ENCODE measurements at regions not wholly inside any gene's neighbourhood (a gene's known extent, or its start where the extent isn't known, plus 50 kb on each side); places are given as distances from the start of the nearest gene placed in this dataset.

DNA sequence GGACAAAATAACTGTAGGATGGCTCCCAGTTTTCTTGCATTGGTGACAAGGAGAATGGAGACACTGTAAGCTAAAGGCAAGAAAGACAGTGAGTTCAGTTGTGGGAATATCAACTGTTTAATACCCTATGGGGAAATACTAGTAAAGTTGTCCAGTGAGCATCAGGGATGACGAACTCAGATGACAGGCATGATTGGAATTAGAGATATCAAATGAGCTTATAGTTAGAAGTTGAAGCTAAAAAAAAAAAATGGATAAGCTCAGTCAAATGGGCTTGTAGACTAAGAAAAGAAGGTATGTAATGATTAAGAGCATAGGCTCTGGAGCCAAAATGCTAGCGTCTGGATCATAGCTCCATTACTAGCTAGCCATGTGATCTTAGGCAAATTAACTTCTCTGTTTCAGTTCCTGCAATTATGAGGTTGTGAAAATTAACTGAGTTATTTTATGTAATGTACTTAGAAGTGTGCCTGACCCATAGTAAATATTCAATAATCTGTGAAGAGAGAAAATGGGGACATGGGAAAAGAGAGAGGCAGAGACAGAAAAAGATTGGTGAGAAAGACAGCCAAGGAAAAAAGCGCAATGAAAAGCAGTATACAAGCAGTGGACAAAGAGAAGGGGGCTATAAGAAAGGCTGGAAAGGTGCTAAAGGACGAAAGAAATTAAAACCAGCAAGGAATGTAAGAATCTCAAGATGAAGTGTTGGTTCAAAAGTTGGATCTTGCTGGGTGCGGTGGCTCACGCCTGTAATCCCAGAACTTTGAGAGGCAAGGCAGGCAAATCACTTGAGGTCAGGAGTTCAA, 95.7 kb upstream of the SLC39A10 start:
- TF ChIP-seq ZNF585B (tag by site-specific recombination; IDR thresholded peaks at IDR 0.05): no peak
- TF ChIP-seq, protein P1, sequence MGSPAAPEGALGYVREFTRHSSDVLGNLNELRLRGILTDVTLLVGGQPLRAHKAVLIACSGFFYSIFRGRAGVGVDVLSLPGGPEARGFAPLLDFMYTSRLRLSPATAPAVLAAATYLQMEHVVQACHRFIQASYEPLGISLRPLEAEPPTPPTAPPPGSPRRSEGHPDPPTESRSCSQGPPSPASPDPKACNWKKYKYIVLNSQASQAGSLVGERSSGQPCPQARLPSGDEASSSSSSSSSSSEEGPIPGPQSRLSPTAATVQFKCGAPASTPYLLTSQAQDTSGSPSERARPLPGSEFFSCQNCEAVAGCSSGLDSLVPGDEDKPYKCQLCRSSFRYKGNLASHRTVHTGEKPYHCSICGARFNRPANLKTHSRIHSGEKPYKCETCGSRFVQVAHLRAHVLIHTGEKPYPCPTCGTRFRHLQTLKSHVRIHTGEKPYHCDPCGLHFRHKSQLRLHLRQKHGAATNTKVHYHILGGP (tag by site-specific recombination; IDR thresholded peaks at IDR 0.05): no peak
- TF ChIP-seq ZNF324 (tag by site-specific recombination; IDR thresholded peaks at IDR 0.05): no peak
- TF ChIP-seq MYNN (tag by site-specific recombination; IDR thresholded peaks at IDR 0.05; ENCODE audit: borderline replicate concordance): no peak
- TF ChIP-seq ZBTB48 (tag by site-specific recombination; IDR thresholded peaks at IDR 0.05): no peak
- H3K9me3 ChIP-seq (ENCODE audit: control insufficient read depth, insufficient read depth, low read depth, low read length): no peaks in the 10 kb centered on the region
- H3K36me3 ChIP-seq (ENCODE audit: control insufficient read depth in 2 of 2, insufficient read depth in 1 of 2, low read length in 2 of 2): no peaks in the 10 kb centered on the region
- H3K4me3 ChIP-seq (ENCODE audit: low read depth, low read length): no peak overlapping the region
- no peak overlapping the region for H3K27ac ChIP-seq (ENCODE audit: extremely low read depth, low read depth, low read length)
- ChIA-PET POLR2A (no interaction called here), CTCF (interaction anchor here (0.6 to 0.8 kb wide), 2 partner anchors 36 to 52 kb away, joined by 3 to 9 read pairs; no protein-coding TSS in a partner anchor)
- H3K4me1 ChIP-seq (ENCODE audit: control insufficient read depth, insufficient read depth, low read length): no peaks in the 10 kb centered on the region

DNA sequence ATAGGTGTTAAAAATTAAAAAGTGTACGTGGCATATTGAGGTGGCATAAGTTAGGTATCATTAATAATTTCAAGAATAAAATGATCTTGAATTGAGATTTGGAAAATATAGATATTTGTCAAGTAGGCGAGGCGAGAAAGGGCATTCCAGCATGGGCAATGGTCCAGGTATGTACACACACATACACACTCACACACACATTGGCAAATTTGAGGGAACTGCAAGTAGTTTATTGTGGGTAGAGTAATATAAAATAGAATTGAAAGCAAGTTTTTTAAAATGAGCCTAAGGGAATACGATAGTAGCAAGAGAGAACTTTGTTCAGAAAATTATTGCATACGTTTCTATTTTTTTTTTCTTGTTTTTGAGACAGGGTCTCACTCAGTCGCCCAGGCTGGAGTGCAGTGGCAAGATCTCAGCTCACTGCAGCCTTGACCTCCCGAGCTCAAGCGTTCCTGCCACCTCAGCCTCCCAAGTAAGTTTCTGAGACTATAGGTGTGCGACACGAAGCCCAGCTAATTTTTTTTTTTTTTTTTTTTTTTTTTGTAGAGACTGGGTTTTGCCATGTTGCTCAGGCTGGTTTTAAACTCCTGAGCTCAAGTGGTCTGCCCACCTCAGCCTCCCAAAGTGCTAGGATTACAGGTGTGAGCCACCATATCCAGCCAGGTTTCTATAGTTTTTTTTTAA, 96.7 kb upstream of the SLC39A10 start:
- ChIA-PET POLR2A (no interaction called here), CTCF (interaction anchor here (0.6 kb wide), 2 partner anchors 16 to 53 kb away, joined by 3 read pairs; no protein-coding TSS in a partner anchor)
- H3K4me3 ChIP-seq (ENCODE audit: low read depth, low read length): no peak overlapping the region
- no peaks in the 10 kb centered on the region for H3K9me3 ChIP-seq (ENCODE audit: control insufficient read depth, insufficient read depth, low read depth, low read length)
- H3K4me1 ChIP-seq (ENCODE audit: control insufficient read depth, insufficient read depth, low read length): no peaks in the 10 kb centered on the region
- no peaks in the 10 kb centered on the region for H3K36me3 ChIP-seq (ENCODE audit: control insufficient read depth in 2 of 2, insufficient read depth in 1 of 2, low read length in 2 of 2)
- H3K27ac ChIP-seq (ENCODE audit: extremely low read depth, low read depth, low read length): no peak overlapping the region
- TF ChIP-seq ZBTB8A (tag by site-specific recombination; IDR thresholded peaks at IDR 0.05) (no peak), ZNF19 (tag by site-specific recombination; IDR thresholded peaks at IDR 0.05; ENCODE audit: low read depth) (no peak), ZNF785 (tag by site-specific recombination; IDR thresholded peaks at IDR 0.05) (no peak), ZNF585B (tag by site-specific recombination; IDR thresholded peaks at IDR 0.05) (no peak), GLI4 (tag by site-specific recombination; IDR thresholded peaks at IDR 0.05) (no peak), ZNF311 (tag by site-specific recombination; IDR thresholded peaks at IDR 0.05; ENCODE audit: borderline replicate concordance) (no peak), KLF10 (tag by site-specific recombination; IDR thresholded peaks at IDR 0.05) (no peak), ZNF133 (tag by site-specific recombination; IDR thresholded peaks at IDR 0.05) (no peak), ZBTB1 (tag by site-specific recombination; IDR thresholded peaks at IDR 0.05) (no peak)
- TF ChIP-seq, protein P2, sequence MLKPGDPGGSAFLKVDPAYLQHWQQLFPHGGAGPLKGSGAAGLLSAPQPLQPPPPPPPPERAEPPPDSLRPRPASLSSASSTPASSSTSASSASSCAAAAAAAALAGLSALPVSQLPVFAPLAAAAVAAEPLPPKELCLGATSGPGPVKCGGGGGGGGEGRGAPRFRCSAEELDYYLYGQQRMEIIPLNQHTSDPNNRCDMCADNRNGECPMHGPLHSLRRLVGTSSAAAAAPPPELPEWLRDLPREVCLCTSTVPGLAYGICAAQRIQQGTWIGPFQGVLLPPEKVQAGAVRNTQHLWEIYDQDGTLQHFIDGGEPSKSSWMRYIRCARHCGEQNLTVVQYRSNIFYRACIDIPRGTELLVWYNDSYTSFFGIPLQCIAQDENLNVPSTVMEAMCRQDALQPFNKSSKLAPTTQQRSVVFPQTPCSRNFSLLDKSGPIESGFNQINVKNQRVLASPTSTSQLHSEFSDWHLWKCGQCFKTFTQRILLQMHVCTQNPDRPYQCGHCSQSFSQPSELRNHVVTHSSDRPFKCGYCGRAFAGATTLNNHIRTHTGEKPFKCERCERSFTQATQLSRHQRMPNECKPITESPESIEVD (tag by site-specific recombination; IDR thresholded peaks at IDR 0.05): no peak
- TF ChIP-seq, protein P3, sequence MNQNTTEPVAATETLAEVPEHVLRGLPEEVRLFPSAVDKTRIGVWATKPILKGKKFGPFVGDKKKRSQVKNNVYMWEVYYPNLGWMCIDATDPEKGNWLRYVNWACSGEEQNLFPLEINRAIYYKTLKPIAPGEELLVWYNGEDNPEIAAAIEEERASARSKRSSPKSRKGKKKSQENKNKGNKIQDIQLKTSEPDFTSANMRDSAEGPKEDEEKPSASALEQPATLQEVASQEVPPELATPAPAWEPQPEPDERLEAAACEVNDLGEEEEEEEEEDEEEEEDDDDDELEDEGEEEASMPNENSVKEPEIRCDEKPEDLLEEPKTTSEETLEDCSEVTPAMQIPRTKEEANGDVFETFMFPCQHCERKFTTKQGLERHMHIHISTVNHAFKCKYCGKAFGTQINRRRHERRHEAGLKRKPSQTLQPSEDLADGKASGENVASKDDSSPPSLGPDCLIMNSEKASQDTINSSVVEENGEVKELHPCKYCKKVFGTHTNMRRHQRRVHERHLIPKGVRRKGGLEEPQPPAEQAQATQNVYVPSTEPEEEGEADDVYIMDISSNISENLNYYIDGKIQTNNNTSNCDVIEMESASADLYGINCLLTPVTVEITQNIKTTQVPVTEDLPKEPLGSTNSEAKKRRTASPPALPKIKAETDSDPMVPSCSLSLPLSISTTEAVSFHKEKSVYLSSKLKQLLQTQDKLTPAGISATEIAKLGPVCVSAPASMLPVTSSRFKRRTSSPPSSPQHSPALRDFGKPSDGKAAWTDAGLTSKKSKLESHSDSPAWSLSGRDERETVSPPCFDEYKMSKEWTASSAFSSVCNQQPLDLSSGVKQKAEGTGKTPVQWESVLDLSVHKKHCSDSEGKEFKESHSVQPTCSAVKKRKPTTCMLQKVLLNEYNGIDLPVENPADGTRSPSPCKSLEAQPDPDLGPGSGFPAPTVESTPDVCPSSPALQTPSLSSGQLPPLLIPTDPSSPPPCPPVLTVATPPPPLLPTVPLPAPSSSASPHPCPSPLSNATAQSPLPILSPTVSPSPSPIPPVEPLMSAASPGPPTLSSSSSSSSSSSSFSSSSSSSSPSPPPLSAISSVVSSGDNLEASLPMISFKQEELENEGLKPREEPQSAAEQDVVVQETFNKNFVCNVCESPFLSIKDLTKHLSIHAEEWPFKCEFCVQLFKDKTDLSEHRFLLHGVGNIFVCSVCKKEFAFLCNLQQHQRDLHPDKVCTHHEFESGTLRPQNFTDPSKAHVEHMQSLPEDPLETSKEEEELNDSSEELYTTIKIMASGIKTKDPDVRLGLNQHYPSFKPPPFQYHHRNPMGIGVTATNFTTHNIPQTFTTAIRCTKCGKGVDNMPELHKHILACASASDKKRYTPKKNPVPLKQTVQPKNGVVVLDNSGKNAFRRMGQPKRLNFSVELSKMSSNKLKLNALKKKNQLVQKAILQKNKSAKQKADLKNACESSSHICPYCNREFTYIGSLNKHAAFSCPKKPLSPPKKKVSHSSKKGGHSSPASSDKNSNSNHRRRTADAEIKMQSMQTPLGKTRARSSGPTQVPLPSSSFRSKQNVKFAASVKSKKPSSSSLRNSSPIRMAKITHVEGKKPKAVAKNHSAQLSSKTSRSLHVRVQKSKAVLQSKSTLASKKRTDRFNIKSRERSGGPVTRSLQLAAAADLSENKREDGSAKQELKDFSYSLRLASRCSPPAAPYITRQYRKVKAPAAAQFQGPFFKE (tag by site-specific recombination; IDR thresholded peaks at IDR 0.05; ENCODE audit: borderline replicate concordance): no peak
- TF ChIP-seq, protein P4, sequence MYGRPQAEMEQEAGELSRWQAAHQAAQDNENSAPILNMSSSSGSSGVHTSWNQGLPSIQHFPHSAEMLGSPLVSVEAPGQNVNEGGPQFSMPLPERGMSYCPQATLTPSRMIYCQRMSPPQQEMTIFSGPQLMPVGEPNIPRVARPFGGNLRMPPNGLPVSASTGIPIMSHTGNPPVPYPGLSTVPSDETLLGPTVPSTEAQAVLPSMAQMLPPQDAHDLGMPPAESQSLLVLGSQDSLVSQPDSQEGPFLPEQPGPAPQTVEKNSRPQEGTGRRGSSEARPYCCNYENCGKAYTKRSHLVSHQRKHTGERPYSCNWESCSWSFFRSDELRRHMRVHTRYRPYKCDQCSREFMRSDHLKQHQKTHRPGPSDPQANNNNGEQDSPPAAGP (tag by site-specific recombination; IDR thresholded peaks at IDR 0.05): no peak
- TF ChIP-seq, protein P5, sequence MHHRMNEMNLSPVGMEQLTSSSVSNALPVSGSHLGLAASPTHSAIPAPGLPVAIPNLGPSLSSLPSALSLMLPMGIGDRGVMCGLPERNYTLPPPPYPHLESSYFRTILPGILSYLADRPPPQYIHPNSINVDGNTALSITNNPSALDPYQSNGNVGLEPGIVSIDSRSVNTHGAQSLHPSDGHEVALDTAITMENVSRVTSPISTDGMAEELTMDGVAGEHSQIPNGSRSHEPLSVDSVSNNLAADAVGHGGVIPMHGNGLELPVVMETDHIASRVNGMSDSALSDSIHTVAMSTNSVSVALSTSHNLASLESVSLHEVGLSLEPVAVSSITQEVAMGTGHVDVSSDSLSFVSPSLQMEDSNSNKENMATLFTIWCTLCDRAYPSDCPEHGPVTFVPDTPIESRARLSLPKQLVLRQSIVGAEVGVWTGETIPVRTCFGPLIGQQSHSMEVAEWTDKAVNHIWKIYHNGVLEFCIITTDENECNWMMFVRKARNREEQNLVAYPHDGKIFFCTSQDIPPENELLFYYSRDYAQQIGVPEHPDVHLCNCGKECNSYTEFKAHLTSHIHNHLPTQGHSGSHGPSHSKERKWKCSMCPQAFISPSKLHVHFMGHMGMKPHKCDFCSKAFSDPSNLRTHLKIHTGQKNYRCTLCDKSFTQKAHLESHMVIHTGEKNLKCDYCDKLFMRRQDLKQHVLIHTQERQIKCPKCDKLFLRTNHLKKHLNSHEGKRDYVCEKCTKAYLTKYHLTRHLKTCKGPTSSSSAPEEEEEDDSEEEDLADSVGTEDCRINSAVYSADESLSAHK (tag by site-specific recombination; IDR thresholded peaks at IDR 0.05): no peak
